ENCODE measurements at regions not wholly inside any gene's neighbourhood (a gene's known extent, or its start where the extent isn't known, plus 50 kb on each side); places are given as distances from the start of the nearest gene placed in this dataset.

DNA sequence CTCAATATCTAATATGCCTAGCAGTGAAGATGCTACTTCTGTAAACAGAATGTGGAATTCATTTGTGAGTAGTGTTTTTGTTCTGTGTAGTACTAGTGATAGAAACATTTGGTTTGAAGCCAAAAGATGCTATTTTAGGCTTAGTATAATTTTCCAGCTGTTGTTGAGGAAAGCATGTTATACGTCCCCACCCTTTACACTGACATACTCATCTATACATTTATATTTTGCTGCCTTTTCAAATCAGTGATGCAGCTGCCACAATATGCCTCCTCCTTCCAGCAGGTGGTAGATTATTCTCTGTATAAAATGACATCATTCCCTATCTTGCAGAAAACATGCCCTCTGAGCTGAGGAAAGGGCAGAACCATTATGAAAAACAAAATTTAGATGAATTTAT is 1217.6 kb upstream of the GJE1 start:
- Histone ChIP-seq H3K36me3 (ENCODE audit: control insufficient read depth, insufficient read depth, low read length) (no peaks in the 10 kb centered on the region), H3K23ac (ENCODE audit: low read length) (no peak overlapping the region), H3K27ac (ENCODE audit: low read depth, low read length) (no peak overlapping the region), H3K4ac (ENCODE audit: low read depth, low read length) (no peak overlapping the region), H2BK120ac (ENCODE audit: low read depth, low read length) (no peak overlapping the region), H3K4me1 (ENCODE audit: control insufficient read depth, low read depth, low read length) (no peaks in the 10 kb centered on the region), H3K18ac (ENCODE audit: low read length) (no peak overlapping the region), H4K8ac (ENCODE audit: low read depth, low read length) (no peak overlapping the region), H4K5ac (ENCODE audit: low read length) (no peak overlapping the region), H3K4me3 (ENCODE audit: low read length) (no peak overlapping the region), H3K56ac (ENCODE audit: low read length) (no peak overlapping the region), H2BK5ac (ENCODE audit: low read length) (no peak overlapping the region), H3K79me1 (ENCODE audit: low read length) (no peaks in the 10 kb centered on the region), H3K27me3 (ENCODE audit: insufficient read depth, low read length, poor library complexity) (no peaks in the 10 kb centered on the region), H3K9ac (ENCODE audit: low read length) (no peak overlapping the region), H2BK15ac (replicated peaks; ENCODE audit: low read depth) (no peak overlapping the region), H2AK5ac (ENCODE audit: low read length) (no peak overlapping the region), H3K4me2 (ENCODE audit: low read length) (no peak overlapping the region), H3K79me2 (ENCODE audit: control insufficient read depth, insufficient read depth, low read length) (no peaks in the 10 kb centered on the region)
- DNase-seq, result no peak
- WGBS (ENCODE audit: extremely low coverage, insufficient coverage, low lambda C conversion rate), result no CpG with 5 or more reads among the region's 1 CpG

DNA sequence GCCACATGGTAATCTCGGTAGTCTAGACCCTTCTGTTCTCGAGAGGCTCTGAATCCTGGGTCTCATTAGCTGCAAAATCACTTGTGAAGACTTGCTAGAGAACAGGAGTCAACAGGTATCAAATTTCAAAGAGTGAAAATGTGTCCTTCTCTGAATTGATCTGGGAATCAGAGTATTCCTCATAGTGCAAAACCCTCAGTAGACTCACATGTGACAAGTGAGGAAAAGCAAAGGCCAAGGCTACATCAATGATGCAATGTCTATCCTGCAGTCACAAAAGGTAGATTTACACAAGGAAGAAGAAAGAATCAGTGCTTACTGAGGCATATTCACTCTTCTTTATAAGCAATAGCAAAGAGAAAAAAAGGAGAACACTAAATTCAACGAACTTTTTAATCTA is 1220.0 kb upstream of the GJE1 start:
- Histone ChIP-seq H3K56ac (ENCODE audit: low read length) (no peak overlapping the region), H3K79me1 (ENCODE audit: low read length) (no peaks in the 10 kb centered on the region), H3K4me1 (ENCODE audit: control insufficient read depth, low read depth, low read length) (no peaks in the 10 kb centered on the region), H2BK15ac (replicated peaks; ENCODE audit: low read depth) (no peak overlapping the region), H3K4me2 (ENCODE audit: low read length) (no peak overlapping the region), H3K4ac (ENCODE audit: low read depth, low read length) (no peak overlapping the region), H3K36me3 (ENCODE audit: control insufficient read depth, insufficient read depth, low read length) (no peaks in the 10 kb centered on the region), H4K8ac (ENCODE audit: low read depth, low read length) (no peak overlapping the region), H3K79me2 (ENCODE audit: control insufficient read depth, insufficient read depth, low read length) (no peaks in the 10 kb centered on the region), H3K23ac (ENCODE audit: low read length) (no peak overlapping the region), H3K9ac (ENCODE audit: low read length) (no peak overlapping the region), H3K4me3 (ENCODE audit: low read length) (no peak overlapping the region), H3K27me3 (ENCODE audit: insufficient read depth, low read length, poor library complexity) (no peaks in the 10 kb centered on the region), H4K5ac (ENCODE audit: low read length) (no peak overlapping the region), H2AK5ac (ENCODE audit: low read length) (no peak overlapping the region), H3K27ac (ENCODE audit: low read depth, low read length) (no peak overlapping the region), H3K18ac (ENCODE audit: low read length) (no peak overlapping the region), H2BK5ac (ENCODE audit: low read length) (no peak overlapping the region), H2BK120ac (ENCODE audit: low read depth, low read length) (no peak overlapping the region)
- DNase-seq, result peak; percentile 21
- no CpG with 5 or more reads among the region's 3 CpGs for WGBS (ENCODE audit: extremely low coverage, insufficient coverage, low lambda C conversion rate)

DNA sequence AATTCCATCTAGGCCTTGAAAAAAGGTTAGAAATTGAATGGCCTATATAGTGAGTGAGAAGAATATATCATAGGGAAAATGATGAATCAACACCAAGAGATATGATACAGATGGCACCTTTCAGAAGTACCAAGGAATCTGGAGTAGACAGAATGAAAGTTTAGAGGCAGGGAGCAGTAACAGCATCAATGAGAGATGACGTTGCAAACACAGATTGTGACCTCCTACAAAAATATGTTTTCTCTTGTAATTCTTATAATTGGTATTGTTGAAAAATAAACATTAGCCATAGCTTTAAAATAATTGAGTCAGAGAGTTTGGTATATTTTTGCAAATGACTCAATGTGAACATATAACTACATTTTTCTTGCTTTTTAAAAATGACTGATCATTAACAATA is 1223.1 kb upstream of the GJE1 start:
- Histone ChIP-seq H3K9ac (ENCODE audit: low read length) (no peak overlapping the region), H3K4ac (ENCODE audit: low read depth, low read length) (no peak overlapping the region), H2BK5ac (ENCODE audit: low read length) (no peak overlapping the region), H2BK15ac (replicated peaks; ENCODE audit: low read depth) (no peak overlapping the region), H3K4me1 (ENCODE audit: control insufficient read depth, low read depth, low read length) (no peaks in the 10 kb centered on the region), H3K27ac (ENCODE audit: low read depth, low read length) (no peak overlapping the region), H3K36me3 (ENCODE audit: control insufficient read depth, insufficient read depth, low read length) (no peaks in the 10 kb centered on the region), H3K27me3 (ENCODE audit: insufficient read depth, low read length, poor library complexity) (no peaks in the 10 kb centered on the region), H3K79me1 (ENCODE audit: low read length) (no peaks in the 10 kb centered on the region), H3K79me2 (ENCODE audit: control insufficient read depth, insufficient read depth, low read length) (no peaks in the 10 kb centered on the region), H3K4me3 (ENCODE audit: low read length) (no peak overlapping the region), H2AK5ac (ENCODE audit: low read length) (no peak overlapping the region), H4K8ac (ENCODE audit: low read depth, low read length) (no peak overlapping the region), H3K18ac (ENCODE audit: low read length) (no peak overlapping the region), H2BK120ac (ENCODE audit: low read depth, low read length) (no peak overlapping the region), H3K4me2 (ENCODE audit: low read length) (no peak overlapping the region), H4K5ac (ENCODE audit: low read length) (no peak overlapping the region), H3K56ac (ENCODE audit: low read length) (no peak overlapping the region), H3K23ac (ENCODE audit: low read length) (no peak overlapping the region)
- no peak for DNase-seq
- WGBS (ENCODE audit: extremely low coverage, insufficient coverage, low lambda C conversion rate), result no CpG with 5 or more reads among the region's 1 CpG

DNA sequence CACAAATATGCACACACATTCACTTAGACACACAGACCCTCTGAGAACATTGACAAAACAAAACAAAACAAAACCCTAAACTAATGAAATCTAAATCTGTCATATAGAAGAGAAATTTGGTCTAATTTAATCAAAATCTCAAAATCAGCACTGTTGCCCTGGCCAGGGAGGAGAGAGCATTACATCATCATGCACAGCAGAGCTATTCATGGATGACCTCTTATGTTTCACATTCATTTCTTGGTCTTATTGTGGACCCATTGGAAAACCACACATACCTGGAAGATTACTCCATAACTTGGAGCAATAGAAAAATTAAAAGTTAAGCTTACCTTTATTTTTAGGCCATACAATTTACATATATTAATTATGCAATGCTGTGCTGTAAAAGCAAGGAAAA is 1223.6 kb upstream of the GJE1 start:
- Histone ChIP-seq H3K18ac (ENCODE audit: low read length) (no peak overlapping the region), H2BK5ac (ENCODE audit: low read length) (no peak overlapping the region), H3K56ac (ENCODE audit: low read length) (no peak overlapping the region), H2AK5ac (ENCODE audit: low read length) (no peak overlapping the region), H3K36me3 (ENCODE audit: control insufficient read depth, insufficient read depth, low read length) (no peaks in the 10 kb centered on the region), H2BK120ac (ENCODE audit: low read depth, low read length) (no peak overlapping the region), H3K4me1 (ENCODE audit: control insufficient read depth, low read depth, low read length) (no peaks in the 10 kb centered on the region), H3K4ac (ENCODE audit: low read depth, low read length) (no peak overlapping the region), H3K79me1 (ENCODE audit: low read length) (no peaks in the 10 kb centered on the region), H3K4me3 (ENCODE audit: low read length) (no peak overlapping the region), H3K27me3 (ENCODE audit: insufficient read depth, low read length, poor library complexity) (no peaks in the 10 kb centered on the region), H4K8ac (ENCODE audit: low read depth, low read length) (no peak overlapping the region), H3K9ac (ENCODE audit: low read length) (no peak overlapping the region), H4K5ac (ENCODE audit: low read length) (no peak overlapping the region), H3K4me2 (ENCODE audit: low read length) (no peak overlapping the region), H2BK15ac (replicated peaks; ENCODE audit: low read depth) (no peak overlapping the region), H3K27ac (ENCODE audit: low read depth, low read length) (no peak overlapping the region), H3K23ac (ENCODE audit: low read length) (no peak overlapping the region), H3K79me2 (ENCODE audit: control insufficient read depth, insufficient read depth, low read length) (no peaks in the 10 kb centered on the region)
- no peak for DNase-seq

DNA sequence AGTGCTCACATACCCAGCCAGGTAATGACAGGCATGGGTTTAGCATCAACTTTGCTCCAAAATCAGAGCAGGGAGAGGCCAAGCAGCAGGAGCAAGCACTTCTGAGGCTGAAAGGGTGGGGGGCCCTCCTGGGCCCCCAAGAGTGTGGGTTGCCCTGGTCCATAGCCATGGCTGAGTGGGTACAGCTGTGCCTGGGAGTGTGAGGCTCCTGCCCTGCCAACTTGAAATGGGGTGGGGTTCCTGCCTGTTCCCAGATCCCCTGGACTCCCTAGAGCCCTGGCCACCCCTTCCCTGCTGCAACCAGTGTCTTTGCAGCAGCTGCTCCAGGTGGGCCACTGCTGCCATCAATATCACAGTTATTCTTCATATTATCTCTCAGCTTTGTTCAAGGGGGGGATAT is 1224.2 kb upstream of the GJE1 start:
- Histone ChIP-seq H4K8ac (ENCODE audit: low read depth, low read length) (no peak overlapping the region), H3K4me2 (ENCODE audit: low read length) (no peak overlapping the region), H4K5ac (ENCODE audit: low read length) (no peak overlapping the region), H3K79me2 (ENCODE audit: control insufficient read depth, insufficient read depth, low read length) (no peaks in the 10 kb centered on the region), H3K56ac (ENCODE audit: low read length) (no peak overlapping the region), H3K23ac (ENCODE audit: low read length) (no peak overlapping the region), H3K79me1 (ENCODE audit: low read length) (no peaks in the 10 kb centered on the region), H3K27me3 (ENCODE audit: insufficient read depth, low read length, poor library complexity) (no peaks in the 10 kb centered on the region), H2BK15ac (replicated peaks; ENCODE audit: low read depth) (no peak overlapping the region), H3K4me1 (ENCODE audit: control insufficient read depth, low read depth, low read length) (no peaks in the 10 kb centered on the region), H3K4ac (ENCODE audit: low read depth, low read length) (no peak overlapping the region), H2AK5ac (ENCODE audit: low read length) (no peak overlapping the region), H3K36me3 (ENCODE audit: control insufficient read depth, insufficient read depth, low read length) (no peaks in the 10 kb centered on the region), H3K27ac (ENCODE audit: low read depth, low read length) (no peak overlapping the region), H3K18ac (ENCODE audit: low read length) (no peak overlapping the region), H2BK5ac (ENCODE audit: low read length) (no peak overlapping the region), H2BK120ac (ENCODE audit: low read depth, low read length) (no peak overlapping the region), H3K9ac (ENCODE audit: low read length) (no peak overlapping the region), H3K4me3 (ENCODE audit: low read length) (no peak overlapping the region)
- no peak for DNase-seq

DNA sequence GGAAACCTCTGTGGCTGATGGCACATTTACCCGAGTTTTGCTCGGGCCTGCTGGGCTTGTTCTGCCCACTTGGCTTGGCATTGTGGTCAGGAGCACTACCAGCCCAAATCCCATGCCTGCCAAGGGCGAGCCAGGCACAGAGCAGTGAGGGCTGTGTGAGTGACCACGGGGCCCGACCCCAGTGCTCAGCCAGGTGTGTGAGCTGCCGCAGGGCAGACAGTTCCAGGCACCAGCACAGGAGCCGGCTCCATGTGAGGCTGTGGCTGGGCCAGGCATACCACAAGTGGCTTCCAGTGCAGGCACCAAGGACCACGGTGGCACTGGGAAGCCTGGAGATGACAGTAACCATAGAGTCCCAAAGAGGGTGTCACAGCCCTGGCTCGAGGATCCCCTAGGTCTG is 1225.5 kb upstream of the GJE1 start:
- H2BK15ac ChIP-seq (replicated peaks; ENCODE audit: low read depth), result no peak overlapping the region
- no peak overlapping the region for H3K56ac ChIP-seq (ENCODE audit: low read length)
- H4K8ac ChIP-seq (ENCODE audit: low read depth, low read length), result no peak overlapping the region
- no peak overlapping the region for H3K4me2 ChIP-seq (ENCODE audit: low read length)
- no peak overlapping the region for H3K27ac ChIP-seq (ENCODE audit: low read depth, low read length)
- H3K4me1 ChIP-seq (ENCODE audit: control insufficient read depth, low read depth, low read length), result no peaks in the 10 kb centered on the region
- no peak overlapping the region for H4K5ac ChIP-seq (ENCODE audit: low read length)
- H3K79me2 ChIP-seq (ENCODE audit: control insufficient read depth, insufficient read depth, low read length), result no peaks in the 10 kb centered on the region
- H2BK120ac ChIP-seq (ENCODE audit: low read depth, low read length), result no peak overlapping the region
- H3K23ac ChIP-seq (ENCODE audit: low read length), result no peak overlapping the region
- no CpG with 5 or more reads among the region's 9 CpGs for WGBS (ENCODE audit: extremely low coverage, insufficient coverage, low lambda C conversion rate)
- no peak overlapping the region for H2BK5ac ChIP-seq (ENCODE audit: low read length)
- H3K36me3 ChIP-seq (ENCODE audit: control insufficient read depth, insufficient read depth, low read length), result no peaks in the 10 kb centered on the region
- H3K79me1 ChIP-seq (ENCODE audit: low read length), result no peaks in the 10 kb centered on the region
- no peak overlapping the region for H2AK5ac ChIP-seq (ENCODE audit: low read length)
- H3K4ac ChIP-seq (ENCODE audit: low read depth, low read length), result no peak overlapping the region
- no peak overlapping the region for H3K9ac ChIP-seq (ENCODE audit: low read length)
- H3K4me3 ChIP-seq (ENCODE audit: low read length), result no peak overlapping the region
- H3K27me3 ChIP-seq (ENCODE audit: insufficient read depth, low read length, poor library complexity), result no peaks in the 10 kb centered on the region
- H3K18ac ChIP-seq (ENCODE audit: low read length), result no peak overlapping the region
- DNase-seq, result no peak

Data from mesendoderm (in vitro differentiated cells).